Neural cell (in vitro differentiated cells): ENCODE measurements at regions not wholly inside any gene's neighbourhood (a gene's known extent, or its start where the extent isn't known, plus 50 kb on each side); places are given as distances from the start of the nearest gene placed in this dataset.

Experiments used
- MXI1 ChIP-seq: fragments of 450-650 bp; conservative IDR thresholded peaks from 2 replicates; pipeline ENCODE4 v1.6.1; 2014; ENCODE audit warnings: antibody characterized with exemption, mild to moderate bottlenecking; ENCODE audit not compliant: poor library complexity, severe bottlenecking
- RAD21 ChIP-seq: fragments of 450-650 bp; conservative IDR thresholded peaks from 2 replicates; pipeline ENCODE4 v1.6.1; 2014; ENCODE audit warnings: antibody characterized with exemption, mild to moderate bottlenecking, moderate library complexity
- SMC3 ChIP-seq: fragments of 450-650 bp; conservative IDR thresholded peaks from 2 replicates; pipeline ENCODE4 v1.6.1; 2014; ENCODE audit warnings: antibody characterized with exemption, mild to moderate bottlenecking, moderate library complexity; ENCODE audit not compliant: poor library complexity
- TF ChIP-seq, protein P1 (sequence below): fragments of 450-650 bp; IDR thresholded peaks from 2 replicates; pipeline ENCODE4 v1.5.1; 2014; ENCODE audit warnings: antibody characterized with exemption, mild to moderate bottlenecking, moderate library complexity; ENCODE audit not compliant: poor library complexity, severe bottlenecking

DNA sequence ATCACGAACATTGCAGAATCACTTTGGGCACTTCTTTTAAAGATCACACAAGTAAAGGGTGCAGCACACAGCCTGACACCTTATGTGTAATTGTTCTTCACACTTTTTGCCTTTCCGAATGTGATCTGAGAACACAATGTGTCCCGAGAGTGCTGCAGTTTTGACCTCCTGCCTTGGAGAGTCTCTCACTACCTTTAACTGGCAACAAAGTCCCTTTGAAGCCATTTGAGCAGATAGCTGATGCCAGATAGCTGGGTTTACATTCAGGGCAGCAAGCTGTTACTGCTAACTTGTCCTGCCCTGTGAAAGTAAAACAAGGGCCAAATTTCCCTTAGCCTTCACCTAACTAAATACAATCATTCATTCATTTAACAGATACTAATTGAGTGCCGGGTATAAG is 411.0 kb upstream of the DYNLRB2 start:
- TF ChIP-seq MXI1 (no peak), SMC3 (no peak), RAD21 (no peak)
- TF ChIP-seq, protein P1, sequence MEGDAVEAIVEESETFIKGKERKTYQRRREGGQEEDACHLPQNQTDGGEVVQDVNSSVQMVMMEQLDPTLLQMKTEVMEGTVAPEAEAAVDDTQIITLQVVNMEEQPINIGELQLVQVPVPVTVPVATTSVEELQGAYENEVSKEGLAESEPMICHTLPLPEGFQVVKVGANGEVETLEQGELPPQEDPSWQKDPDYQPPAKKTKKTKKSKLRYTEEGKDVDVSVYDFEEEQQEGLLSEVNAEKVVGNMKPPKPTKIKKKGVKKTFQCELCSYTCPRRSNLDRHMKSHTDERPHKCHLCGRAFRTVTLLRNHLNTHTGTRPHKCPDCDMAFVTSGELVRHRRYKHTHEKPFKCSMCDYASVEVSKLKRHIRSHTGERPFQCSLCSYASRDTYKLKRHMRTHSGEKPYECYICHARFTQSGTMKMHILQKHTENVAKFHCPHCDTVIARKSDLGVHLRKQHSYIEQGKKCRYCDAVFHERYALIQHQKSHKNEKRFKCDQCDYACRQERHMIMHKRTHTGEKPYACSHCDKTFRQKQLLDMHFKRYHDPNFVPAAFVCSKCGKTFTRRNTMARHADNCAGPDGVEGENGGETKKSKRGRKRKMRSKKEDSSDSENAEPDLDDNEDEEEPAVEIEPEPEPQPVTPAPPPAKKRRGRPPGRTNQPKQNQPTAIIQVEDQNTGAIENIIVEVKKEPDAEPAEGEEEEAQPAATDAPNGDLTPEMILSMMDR, result no peak
